ENCODE measurements at regions not wholly inside any gene's neighbourhood (a gene's known extent, or its start where the extent isn't known, plus 50 kb on each side); places are given as distances from the start of the nearest gene placed in this dataset.

DNA sequence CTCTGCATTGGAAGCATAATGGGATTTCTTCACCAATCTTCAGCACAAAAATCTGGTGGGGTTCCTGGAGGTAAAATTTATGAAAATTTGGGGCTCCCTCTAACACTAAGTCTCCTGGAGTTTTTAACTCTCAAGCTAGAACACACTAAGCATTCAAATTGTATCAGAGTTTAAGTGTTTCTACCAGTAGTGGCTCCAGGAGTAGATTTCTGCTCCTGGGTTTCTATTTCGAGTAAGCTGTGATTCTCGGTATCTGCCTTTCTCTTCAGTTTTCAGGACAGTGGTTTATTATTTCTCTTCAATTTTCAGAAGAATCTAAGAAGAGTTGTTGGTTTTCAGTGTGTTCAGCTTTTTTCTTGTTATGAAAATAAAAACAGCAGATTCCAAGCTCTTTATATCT, 566.4 kb upstream of the KCND2 start:
- TF ChIP-seq, protein P1, sequence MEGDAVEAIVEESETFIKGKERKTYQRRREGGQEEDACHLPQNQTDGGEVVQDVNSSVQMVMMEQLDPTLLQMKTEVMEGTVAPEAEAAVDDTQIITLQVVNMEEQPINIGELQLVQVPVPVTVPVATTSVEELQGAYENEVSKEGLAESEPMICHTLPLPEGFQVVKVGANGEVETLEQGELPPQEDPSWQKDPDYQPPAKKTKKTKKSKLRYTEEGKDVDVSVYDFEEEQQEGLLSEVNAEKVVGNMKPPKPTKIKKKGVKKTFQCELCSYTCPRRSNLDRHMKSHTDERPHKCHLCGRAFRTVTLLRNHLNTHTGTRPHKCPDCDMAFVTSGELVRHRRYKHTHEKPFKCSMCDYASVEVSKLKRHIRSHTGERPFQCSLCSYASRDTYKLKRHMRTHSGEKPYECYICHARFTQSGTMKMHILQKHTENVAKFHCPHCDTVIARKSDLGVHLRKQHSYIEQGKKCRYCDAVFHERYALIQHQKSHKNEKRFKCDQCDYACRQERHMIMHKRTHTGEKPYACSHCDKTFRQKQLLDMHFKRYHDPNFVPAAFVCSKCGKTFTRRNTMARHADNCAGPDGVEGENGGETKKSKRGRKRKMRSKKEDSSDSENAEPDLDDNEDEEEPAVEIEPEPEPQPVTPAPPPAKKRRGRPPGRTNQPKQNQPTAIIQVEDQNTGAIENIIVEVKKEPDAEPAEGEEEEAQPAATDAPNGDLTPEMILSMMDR (conservative IDR thresholded peaks at IDR 0.05; ENCODE audit: low read depth, low read length) = no peak
- no peak for TF ChIP-seq EZH2 (IDR thresholded peaks at IDR 0.05; ENCODE audit: borderline replicate concordance, low read depth, low read length, poor library complexity, severe bottlenecking)

All from A673 (cell line).